ENCODE measurements at regions not wholly inside any gene's neighbourhood (a gene's known extent, or its start where the extent isn't known, plus 50 kb on each side); places are given as distances from the start of the nearest gene placed in this dataset.
A peak's percentile ranks its signal among the peaks of the same experiment; 100 is the strongest.

DNA sequence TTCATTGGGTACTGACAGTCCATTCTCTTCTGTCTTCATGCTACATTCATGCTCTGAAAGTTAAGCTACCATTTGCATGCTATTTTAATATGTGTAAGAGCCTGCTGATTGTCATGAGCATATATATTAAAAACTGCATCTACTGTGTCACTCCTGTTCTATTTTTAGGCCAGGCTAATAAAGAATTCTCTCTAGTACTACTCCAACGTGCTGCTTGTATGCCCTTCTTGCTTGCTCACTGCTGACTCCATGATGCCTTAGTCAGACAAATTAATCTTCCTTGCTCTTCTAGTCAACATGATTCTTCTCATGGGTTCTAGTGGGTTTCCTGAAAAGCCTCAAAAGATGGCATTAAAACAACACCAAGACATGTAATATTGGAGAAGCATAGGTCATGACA lies 1600.1 kb downstream of the DPP10 start:
- no peaks in the 10 kb centered on the region for H3K4me1 Mint-ChIP-seq
- no peak overlapping the region for H3K27ac Mint-ChIP-seq
- no peak for DNase-seq (ENCODE audit: low spot score in 2 of 2, unreplicated experiment in 2 of 2)
- no peaks in the 10 kb centered on the region for H3K27me3 Mint-ChIP-seq (ENCODE audit: low read depth)
- TF ChIP-seq, protein P1, sequence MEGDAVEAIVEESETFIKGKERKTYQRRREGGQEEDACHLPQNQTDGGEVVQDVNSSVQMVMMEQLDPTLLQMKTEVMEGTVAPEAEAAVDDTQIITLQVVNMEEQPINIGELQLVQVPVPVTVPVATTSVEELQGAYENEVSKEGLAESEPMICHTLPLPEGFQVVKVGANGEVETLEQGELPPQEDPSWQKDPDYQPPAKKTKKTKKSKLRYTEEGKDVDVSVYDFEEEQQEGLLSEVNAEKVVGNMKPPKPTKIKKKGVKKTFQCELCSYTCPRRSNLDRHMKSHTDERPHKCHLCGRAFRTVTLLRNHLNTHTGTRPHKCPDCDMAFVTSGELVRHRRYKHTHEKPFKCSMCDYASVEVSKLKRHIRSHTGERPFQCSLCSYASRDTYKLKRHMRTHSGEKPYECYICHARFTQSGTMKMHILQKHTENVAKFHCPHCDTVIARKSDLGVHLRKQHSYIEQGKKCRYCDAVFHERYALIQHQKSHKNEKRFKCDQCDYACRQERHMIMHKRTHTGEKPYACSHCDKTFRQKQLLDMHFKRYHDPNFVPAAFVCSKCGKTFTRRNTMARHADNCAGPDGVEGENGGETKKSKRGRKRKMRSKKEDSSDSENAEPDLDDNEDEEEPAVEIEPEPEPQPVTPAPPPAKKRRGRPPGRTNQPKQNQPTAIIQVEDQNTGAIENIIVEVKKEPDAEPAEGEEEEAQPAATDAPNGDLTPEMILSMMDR (IDR thresholded peaks at IDR 0.05; ENCODE audit: unreplicated experiment): no peak
- H3K9me3 Mint-ChIP-seq: peaks cover 14% of the 10 kb centered on the region
- H3K36me3 Mint-ChIP-seq: no peaks in the 10 kb centered on the region
- no peak overlapping the region for H3K4me3 Mint-ChIP-seq

DNA sequence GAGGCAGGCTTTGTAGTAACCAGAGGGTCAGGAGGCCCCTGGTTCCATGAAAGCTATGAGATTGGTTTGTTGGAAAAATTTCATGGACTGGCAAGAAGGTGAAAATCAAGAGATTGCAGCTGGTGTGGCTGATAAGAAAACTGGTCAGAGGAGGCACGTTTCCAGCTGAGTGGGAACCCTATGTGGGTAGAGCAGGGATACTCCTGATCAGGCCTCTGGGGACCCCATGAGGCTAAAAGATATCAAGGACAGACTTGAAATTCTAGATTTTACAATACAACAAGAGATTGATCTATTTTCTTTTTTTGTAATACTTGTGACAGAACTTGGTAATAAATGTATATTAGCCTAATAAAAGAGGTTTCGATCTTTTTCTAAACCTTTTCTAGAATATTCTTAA lies 1615.1 kb downstream of the DPP10 start:
- no peak overlapping the region for H3K4me3 Mint-ChIP-seq
- DNase-seq (ENCODE audit: low spot score in 2 of 2, unreplicated experiment in 2 of 2): no peak
- H3K36me3 Mint-ChIP-seq: peaks cover 3% of the 10 kb centered on the region
- H3K27me3 Mint-ChIP-seq (ENCODE audit: low read depth): no peaks in the 10 kb centered on the region
- peaks cover 9% of the 10 kb centered on the region for H3K9me3 Mint-ChIP-seq
- no peaks in the 10 kb centered on the region for H3K4me1 Mint-ChIP-seq
- H3K27ac Mint-ChIP-seq: no peak overlapping the region
- TF ChIP-seq, protein P1 (IDR thresholded peaks at IDR 0.05; ENCODE audit: unreplicated experiment): no peak

DNA sequence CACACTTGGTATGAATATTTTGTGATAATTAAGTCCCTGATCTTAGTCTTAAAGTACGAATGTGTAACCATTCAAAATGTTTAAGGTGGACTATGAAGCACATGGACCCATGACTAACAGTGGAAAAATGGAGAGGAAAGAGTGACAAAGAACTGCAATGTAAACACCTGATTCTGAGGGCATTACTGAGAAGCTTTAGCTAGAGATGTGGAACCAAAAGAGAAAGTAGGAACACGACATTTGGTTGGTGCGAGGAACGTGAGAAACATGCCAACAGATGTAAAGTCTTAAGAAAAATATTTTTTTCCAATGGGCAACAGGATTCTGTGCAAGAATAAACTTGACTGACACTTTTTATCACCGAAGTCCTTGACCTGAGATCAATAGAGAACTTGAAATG lies 1618.6 kb downstream of the DPP10 start:
- Mint-ChIP-seq H3K27ac (no peak overlapping the region), H3K4me1 (no peaks in the 10 kb centered on the region), H3K36me3 (no peaks in the 10 kb centered on the region), H3K27me3 (ENCODE audit: low read depth) (no peaks in the 10 kb centered on the region), H3K4me3 (no peak overlapping the region), H3K9me3 (no peaks in the 10 kb centered on the region)
- no peak for DNase-seq (ENCODE audit: low spot score in 2 of 2, unreplicated experiment in 2 of 2)
- TF ChIP-seq, protein P1 (IDR thresholded peaks at IDR 0.05; ENCODE audit: unreplicated experiment): no peak

DNA sequence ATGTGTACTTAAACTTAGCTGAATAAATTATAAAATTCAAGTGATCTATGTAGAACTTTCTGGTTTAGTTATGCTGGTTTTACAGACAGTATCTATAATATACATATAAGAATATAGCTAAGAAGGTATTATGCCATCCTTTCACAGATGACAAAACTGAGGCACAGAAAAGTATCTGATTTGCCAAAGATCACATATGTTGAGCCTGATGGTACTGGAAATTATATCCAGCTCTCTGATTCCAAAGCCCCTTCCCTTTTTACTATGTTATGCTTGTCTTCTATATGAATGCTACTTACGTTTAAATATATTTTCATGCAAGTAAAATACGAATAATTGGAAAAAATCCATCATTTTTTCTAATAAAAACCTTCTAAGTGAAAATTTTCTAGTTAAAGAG lies 1631.3 kb downstream of the DPP10 start:
- DNase-seq (ENCODE audit: low spot score in 2 of 2, unreplicated experiment in 2 of 2): no peak
- TF ChIP-seq, protein P1 (IDR thresholded peaks at IDR 0.05; ENCODE audit: unreplicated experiment): no peak
- Mint-ChIP-seq H3K9me3 (peaks cover 4% of the 10 kb centered on the region), H3K36me3 (no peaks in the 10 kb centered on the region), H3K4me1 (no peaks in the 10 kb centered on the region), H3K4me3 (no peak overlapping the region), H3K27ac (no peak overlapping the region), H3K27me3 (ENCODE audit: low read depth) (no peaks in the 10 kb centered on the region)

DNA sequence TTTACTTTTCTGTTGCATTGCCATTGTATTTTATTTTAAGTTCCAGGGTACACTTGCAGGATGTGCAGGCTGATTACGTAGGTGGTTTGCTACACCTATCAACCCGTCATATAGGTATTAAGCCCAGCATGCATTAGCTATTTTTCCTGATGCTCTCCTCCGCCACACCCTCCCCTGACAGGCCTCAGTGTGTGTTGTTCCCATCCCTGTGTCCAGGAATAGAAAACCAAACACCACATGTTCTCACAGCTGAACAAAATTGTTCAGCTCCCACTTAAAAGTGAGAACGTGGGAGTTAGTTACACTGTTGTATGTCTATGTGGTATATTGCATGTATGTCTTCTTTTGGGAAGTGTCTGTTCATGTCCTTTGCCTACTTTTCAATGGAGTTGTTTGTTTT lies 1631.7 kb downstream of the DPP10 start:
- TF ChIP-seq, protein P1 (IDR thresholded peaks at IDR 0.05; ENCODE audit: unreplicated experiment): no peak
- no peaks in the 10 kb centered on the region for H3K4me1 Mint-ChIP-seq
- peaks cover 4% of the 10 kb centered on the region for H3K9me3 Mint-ChIP-seq
- no peaks in the 10 kb centered on the region for H3K27me3 Mint-ChIP-seq (ENCODE audit: low read depth)
- no peaks in the 10 kb centered on the region for H3K36me3 Mint-ChIP-seq
- H3K4me3 Mint-ChIP-seq: no peak overlapping the region
- H3K27ac Mint-ChIP-seq: no peak overlapping the region
- no peak for DNase-seq (ENCODE audit: low spot score in 2 of 2, unreplicated experiment in 2 of 2)

DNA sequence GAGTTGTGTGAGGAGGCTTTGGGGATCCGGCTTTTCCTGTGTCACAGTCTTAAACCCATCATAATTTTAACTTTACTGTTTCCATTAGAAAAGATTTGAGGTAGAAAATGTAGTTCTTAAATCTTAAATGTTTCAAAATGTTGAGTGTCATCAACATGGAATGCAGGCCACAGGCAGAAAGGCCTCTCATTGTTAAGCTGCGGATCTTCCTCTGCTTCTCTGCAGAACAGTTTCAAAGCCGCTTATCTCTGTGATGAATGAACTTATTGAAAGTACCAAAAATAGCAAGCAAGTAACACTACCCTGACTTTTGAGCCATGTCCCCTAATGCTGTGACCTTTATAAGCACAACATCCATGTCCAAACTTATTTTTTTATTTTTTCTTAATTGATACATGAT lies 1645.8 kb downstream of the DPP10 start:
- peaks cover 4% of the 10 kb centered on the region for H3K36me3 Mint-ChIP-seq
- peaks cover 11% of the 10 kb centered on the region for H3K4me1 Mint-ChIP-seq
- no peak for DNase-seq (ENCODE audit: low spot score in 2 of 2, unreplicated experiment in 2 of 2)
- peaks cover 28% of the 10 kb centered on the region for H3K9me3 Mint-ChIP-seq
- TF ChIP-seq, protein P1 (IDR thresholded peaks at IDR 0.05; ENCODE audit: unreplicated experiment): no peak
- H3K27ac Mint-ChIP-seq: peak overlapping the region; percentile 58
- H3K27me3 Mint-ChIP-seq (ENCODE audit: low read depth): no peaks in the 10 kb centered on the region
- H3K4me3 Mint-ChIP-seq: no peak overlapping the region

Measured in mesothelial cell of epicardium (in vitro differentiated cells).